Naive thymus-derived CD8-positive, alpha-beta T cell (primary cell): ENCODE measurements at regions not wholly inside any gene's neighbourhood (a gene's known extent, or its start where the extent isn't known, plus 50 kb on each side); places are given as distances from the start of the nearest gene placed in this dataset.

ENCODE experiments used
- ATAC-seq, 2 donors: fragments of 150-1000 bp; cut with Tn5 transposase in 1 of 2; sonication (Bioruptor Pico), chemical (Tn5 transposase) in 1 of 2; 1 replicate in 1 of 2; 2 replicates in 1 of 2; pipeline ENCODE4 v1.10.0; 2021; ENCODE audit warnings: mild to moderate bottlenecking in 2 of 2, moderate library complexity in 2 of 2
- POLR2A ChIA-PET: fragments of 350-600 bp; sonication (Branson Sonifier 250); formaldehyde crosslinking; loops from one replicate; lab custom pipeline; 2021; ENCODE audit warnings: antibody characterized with exemption; lab: Charles Lee
- DNase-seq, 10 donors: peaks; one replicate each; pipeline versions ENCODE4 v3.0.0 to v3.0.0-alpha.2; 2020 to 2022
- H3K27ac Mint-ChIP-seq, 10 donors: one replicate each; pipeline ENCODE4 v1.8.0; 2020 to 2022; ENCODE audit warnings: mild to moderate bottlenecking in 10 of 10, mixed read lengths in 10 of 10, moderate library complexity in 4 of 10, inconsistent platforms in 1 of 10
- H3K27me3 Mint-ChIP-seq, 5 donors: one replicate each; pipeline ENCODE4 v1.8.0; 2021 to 2022; ENCODE audit warnings: mixed read lengths in 5 of 5
- H3K36me3 Mint-ChIP-seq, 3 donors: one replicate each; pipeline ENCODE4 v1.8.0; 2020 to 2022; ENCODE audit warnings: mixed read lengths in 3 of 3, mild to moderate bottlenecking in 2 of 3, inconsistent platforms in 1 of 3
- H3K4me1 Mint-ChIP-seq, 4 donors: one replicate each; pipeline ENCODE4 v1.8.0; 2021 to 2022; ENCODE audit warnings: mixed read lengths in 4 of 4
- H3K4me3 Mint-ChIP-seq, 10 donors: one replicate each; pipeline ENCODE4 v1.8.0; 2020 to 2022; ENCODE audit warnings: mild to moderate bottlenecking in 10 of 10, mixed read lengths in 10 of 10, moderate library complexity in 6 of 10, inconsistent platforms in 1 of 10
- H3K9me3 Mint-ChIP-seq, 9 donors: one replicate each; pipeline ENCODE4 v1.8.0; 2020 to 2022; ENCODE audit warnings: mixed read lengths in 9 of 9, mild to moderate bottlenecking in 3 of 9, inconsistent platforms in 1 of 9, moderate library complexity in 1 of 9

- H3K4me1 Mint-ChIP-seq = no peaks in the 10 kb centered on the region
- POLR2A ChIA-PET = no interaction called here
- H3K36me3 Mint-ChIP-seq = peaks cover 0 to 4% (median 0%) of the 10 kb centered on the region in 3 donors
- H3K27ac Mint-ChIP-seq = no peak overlapping the region
- ATAC-seq = no peak
- peak overlapping the region in 1 of 10 donors; percentile 33 for H3K4me3 Mint-ChIP-seq
- peaks cover 0 to 14% (median 0%) of the 10 kb centered on the region in 5 donors for H3K27me3 Mint-ChIP-seq
- no peak for DNase-seq
- H3K9me3 Mint-ChIP-seq = peaks cover 2 to 26% (median 5%) of the 10 kb centered on the region in 9 donors
Measured at GRCh38 chr3:99236576-99236975, 335.1 kb upstream of the DCBLD2 start.

GRCh38 chr3:99232696-99233095 lies 331.2 kb upstream of the DCBLD2 start:
- H3K9me3 Mint-ChIP-seq = peaks cover 0 to 14% (median 4%) of the 10 kb centered on the region in 9 donors
- ATAC-seq (no peak), DNase-seq (no peak)
- H3K27ac Mint-ChIP-seq = no peak overlapping the region
- peaks cover 0 to 7% (median 0%) of the 10 kb centered on the region in 5 donors for H3K27me3 Mint-ChIP-seq
- H3K4me3 Mint-ChIP-seq = no peak overlapping the region
- no peaks in the 10 kb centered on the region for H3K4me1 Mint-ChIP-seq
- peaks cover 0 to 4% (median 0%) of the 10 kb centered on the region in 3 donors for H3K36me3 Mint-ChIP-seq
- POLR2A ChIA-PET = no interaction called here

- no peak for ATAC-seq
- peaks cover 6 to 34% (median 14%) of the 10 kb centered on the region in 9 donors for H3K9me3 Mint-ChIP-seq
- no peak for DNase-seq
- no peaks in the 10 kb centered on the region for H3K4me1 Mint-ChIP-seq
- no peak overlapping the region for H3K27ac Mint-ChIP-seq
- peaks cover 0 to 16% (median 0%) of the 10 kb centered on the region in 3 donors for H3K36me3 Mint-ChIP-seq
- H3K4me3 Mint-ChIP-seq = no peak overlapping the region
- POLR2A ChIA-PET = no interaction called here
- H3K27me3 Mint-ChIP-seq = peaks cover 0 to 4% (median 0%) of the 10 kb centered on the region in 5 donors
Measured at GRCh38 chr3:99218468-99218867, 317.0 kb upstream of the DCBLD2 start.

GRCh38 chr3:99212969-99213368 lies 311.5 kb upstream of the DCBLD2 start:
- POLR2A ChIA-PET = no interaction called here
- no peak for ATAC-seq
- H3K27me3 Mint-ChIP-seq = no peaks in the 10 kb centered on the region

GRCh38 chr3:99211309-99211708 lies 309.8 kb upstream of the DCBLD2 start:
- H3K9me3 Mint-ChIP-seq = peaks cover 0 to 26% (median 6%) of the 10 kb centered on the region in 9 donors
- no peak for ATAC-seq
- no peak overlapping the region for H3K27ac Mint-ChIP-seq
- H3K4me1 Mint-ChIP-seq = no peaks in the 10 kb centered on the region
- no peaks in the 10 kb centered on the region for H3K27me3 Mint-ChIP-seq
- DNase-seq = no peak
- POLR2A ChIA-PET = no interaction called here
- peaks cover 0 to 10% (median 0%) of the 10 kb centered on the region in 3 donors for H3K36me3 Mint-ChIP-seq
- H3K4me3 Mint-ChIP-seq = no peak overlapping the region

More at GRCh38 chr3:99212969-99213368, 311.5 kb upstream of the DCBLD2 start:
- DNase-seq = no peak
- Mint-ChIP-seq H3K4me3 (no peak overlapping the region), H3K9me3 (peaks cover 0 to 24% (median 6%) of the 10 kb centered on the region in 9 donors), H3K36me3 (peaks cover 0 to 10% (median 0%) of the 10 kb centered on the region in 3 donors), H3K4me1 (no peaks in the 10 kb centered on the region), H3K27ac (no peak overlapping the region)

GRCh38 chr3:99199021-99199420 lies 297.5 kb upstream of the DCBLD2 start:
- Mint-ChIP-seq H3K36me3 (no peaks in the 10 kb centered on the region), H3K4me1 (no peaks in the 10 kb centered on the region), H3K9me3 (peaks cover 0 to 19% (median 3%) of the 10 kb centered on the region in 9 donors), H3K27ac (no peak overlapping the region), H3K27me3 (no peaks in the 10 kb centered on the region), H3K4me3 (no peak overlapping the region)
- no peak for DNase-seq
- ATAC-seq = no peak
- POLR2A ChIA-PET = no interaction called here

GRCh38 chr3:99191186-99191585 lies 289.7 kb upstream of the DCBLD2 start:
- peaks cover 0 to 10% (median 7%) of the 10 kb centered on the region in 5 donors for H3K27me3 Mint-ChIP-seq
- H3K36me3 Mint-ChIP-seq = no peaks in the 10 kb centered on the region
- H3K4me3 Mint-ChIP-seq = no peak overlapping the region
- DNase-seq (no peak), ATAC-seq (no peak)
- H3K27ac Mint-ChIP-seq = no peak overlapping the region
- peaks cover 0 to 15% (median 2%) of the 10 kb centered on the region in 9 donors for H3K9me3 Mint-ChIP-seq
- no peaks in the 10 kb centered on the region for H3K4me1 Mint-ChIP-seq
- POLR2A ChIA-PET = no interaction called here

- no peak overlapping the region for H3K4me3 Mint-ChIP-seq
- POLR2A ChIA-PET = no interaction called here
- no peaks in the 10 kb centered on the region for H3K4me1 Mint-ChIP-seq
- ATAC-seq (no peak), DNase-seq (no peak)
- H3K27me3 Mint-ChIP-seq = peaks cover 0 to 15% (median 11%) of the 10 kb centered on the region in 5 donors
- H3K36me3 Mint-ChIP-seq = no peaks in the 10 kb centered on the region
- H3K9me3 Mint-ChIP-seq = peaks cover 0 to 12% (median 0%) of the 10 kb centered on the region in 9 donors
- no peak overlapping the region for H3K27ac Mint-ChIP-seq
Measured at GRCh38 chr3:99188936-99189335, 287.4 kb upstream of the DCBLD2 start.

- peaks cover 0 to 3% (median 0%) of the 10 kb centered on the region in 9 donors for H3K9me3 Mint-ChIP-seq
- ATAC-seq (no peak), DNase-seq (no peak)
- H3K4me1 Mint-ChIP-seq = no peaks in the 10 kb centered on the region
- no peak overlapping the region for H3K4me3 Mint-ChIP-seq
- H3K27ac Mint-ChIP-seq = no peak overlapping the region
- H3K36me3 Mint-ChIP-seq = no peaks in the 10 kb centered on the region
- POLR2A ChIA-PET = no interaction called here
- peaks cover 0 to 15% (median 9%) of the 10 kb centered on the region in 5 donors for H3K27me3 Mint-ChIP-seq
Measured at GRCh38 chr3:99186016-99186415, 284.5 kb upstream of the DCBLD2 start.

GRCh38 chr3:99176169-99176964 lies 274.9 kb upstream of the DCBLD2 start:
- Mint-ChIP-seq H3K36me3 (no peaks in the 10 kb centered on the region), H3K4me1 (no peaks in the 10 kb centered on the region), H3K27ac (no peak overlapping the region), H3K9me3 (peaks cover 0 to 4% (median 0%) of the 10 kb centered on the region in 9 donors), H3K27me3 (peaks cover 0 to 7% (median 5%) of the 10 kb centered on the region in 5 donors), H3K4me3 (no peak overlapping the region)
- ATAC-seq (no peak), DNase-seq (no peak)
- POLR2A ChIA-PET = no interaction called here

- DNase-seq (no peak), ATAC-seq (no peak)
- H3K9me3 Mint-ChIP-seq = peaks cover 0 to 4% (median 0%) of the 10 kb centered on the region in 9 donors
- H3K27ac Mint-ChIP-seq = no peak overlapping the region
- no peaks in the 10 kb centered on the region for H3K36me3 Mint-ChIP-seq
- POLR2A ChIA-PET = no interaction called here
- peaks cover 0 to 7% (median 5%) of the 10 kb centered on the region in 5 donors for H3K27me3 Mint-ChIP-seq
- no peak overlapping the region for H3K4me3 Mint-ChIP-seq
- no peaks in the 10 kb centered on the region for H3K4me1 Mint-ChIP-seq
Measured at GRCh38 chr3:99175276-99175812, 273.8 kb upstream of the DCBLD2 start.

- DNase-seq = peak in 3 of 10 donors; percentile 2 to 57 (median 18)
Measured at GRCh38 chr3:99172736-99173657, 271.5 kb upstream of the DCBLD2 start.

More at GRCh38 chr3:99172736-99173657, 271.5 kb upstream of the DCBLD2 start:
- Mint-ChIP-seq H3K4me1 (no peaks in the 10 kb centered on the region), H3K27ac (peak overlapping the region in 1 of 10 donors; percentile 14), H3K4me3 (no peak overlapping the region), H3K9me3 (peaks cover 0 to 3% (median 0%) of the 10 kb centered on the region in 9 donors), H3K36me3 (no peaks in the 10 kb centered on the region), H3K27me3 (peaks cover 0 to 7% (median 7%) of the 10 kb centered on the region in 5 donors)
- POLR2A ChIA-PET = no interaction called here
- no peak for ATAC-seq
